Ectodermal cell (in vitro differentiated cells): ENCODE measurements at regions not wholly inside any gene's neighbourhood (a gene's known extent, or its start where the extent isn't known, plus 50 kb on each side); places are given as distances from the start of the nearest gene placed in this dataset.

Source experiments
- H3K27ac ChIP-seq: 2 replicates; pipeline ENCODE4 v1.7.0; 2013; ENCODE audit warnings: mild to moderate bottlenecking, low read depth, low read length; ENCODE audit not compliant: insufficient read depth, poor library complexity, severe bottlenecking
- H3K27me3 ChIP-seq: 2 replicates; pipeline ENCODE4 v1.7.0; 2013; ENCODE audit warnings: mild to moderate bottlenecking, low read length; ENCODE audit not compliant: insufficient read depth, control insufficient read depth, poor library complexity, severe bottlenecking
- H3K36me3 ChIP-seq: one replicate; pipeline ENCODE4 v1.7.0; 2013; ENCODE audit warnings: low read length; ENCODE audit not compliant: control insufficient read depth, insufficient read depth
- H3K4me1 ChIP-seq: one replicate; pipeline ENCODE4 v1.7.0; 2013; ENCODE audit warnings: low read length; ENCODE audit not compliant: control insufficient read depth, insufficient read depth
- H3K4me3 ChIP-seq: 2 replicates; pipeline ENCODE4 v1.7.0; 2013; ENCODE audit warnings: low read depth, low read length, control low read depth; ENCODE audit not compliant: insufficient read depth
- H3K9me3 ChIP-seq: 2 replicates; pipeline ENCODE4 v1.7.0; 2013; ENCODE audit warnings: mild to moderate bottlenecking, low read length, moderate library complexity; ENCODE audit not compliant: control insufficient read depth
- WGBS, 2 experiments: methylation state at CpG; one replicate each; pipeline ENCODE4 v1.1.7; 2013; ENCODE audit warnings: missing lambda C conversion rate in 2 of 2; 5-methylcytosine and 5-hydroxymethylcytosine counted together

DNA sequence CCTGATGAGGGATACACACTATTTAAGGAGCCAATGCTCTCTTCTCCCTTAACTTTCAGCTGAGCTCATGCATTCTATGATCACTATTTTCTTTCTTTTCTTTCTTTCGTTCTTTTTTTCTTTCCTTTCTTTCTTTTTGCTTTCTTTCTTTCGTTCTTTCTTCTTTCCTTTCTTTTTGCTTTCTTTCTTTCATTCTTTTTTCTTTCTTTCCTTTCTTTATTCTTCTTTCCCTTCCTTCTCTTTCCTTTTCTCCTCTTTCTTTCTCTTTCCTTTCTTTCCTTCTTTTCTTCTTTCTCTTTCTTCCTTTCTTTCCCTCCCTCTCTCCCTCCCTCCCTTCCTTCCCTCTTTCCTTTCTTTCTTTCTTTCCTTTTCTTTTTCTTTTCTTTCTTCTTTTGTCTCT, 761.2 kb downstream of the SEMA5A start:
- WGBS, 2 experiments: 83 to 86% methylated on average over 2 of the region's 2 CpGs

DNA sequence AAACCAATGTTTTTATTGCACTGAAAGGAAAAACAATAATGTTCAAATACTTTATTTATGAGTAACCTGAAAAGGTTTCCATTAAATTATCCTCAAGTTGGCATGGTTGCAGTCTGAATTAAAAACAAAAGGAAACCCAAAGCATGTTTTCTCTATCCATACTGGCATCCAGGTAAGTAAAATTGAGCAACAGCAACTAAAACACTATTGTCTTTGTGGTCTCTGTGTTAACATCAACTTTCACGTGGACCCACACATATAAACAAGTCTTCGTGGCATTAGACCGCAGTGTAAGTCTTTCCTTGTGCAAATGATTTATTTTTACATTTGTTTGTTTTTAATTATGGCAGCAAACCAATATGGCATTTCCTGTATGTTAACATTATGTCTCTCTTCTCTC, 757.6 kb downstream of the SEMA5A start:
- no peaks in the 10 kb centered on the region for H3K4me1 ChIP-seq
- no peaks in the 10 kb centered on the region for H3K36me3 ChIP-seq
- no peaks in the 10 kb centered on the region for H3K27me3 ChIP-seq
- H3K27ac ChIP-seq: no peak overlapping the region
- WGBS, 2 experiments: 92 to 96% methylated on average over 3 of the region's 3 CpGs
- H3K4me3 ChIP-seq: no peak overlapping the region
- H3K9me3 ChIP-seq: no peaks in the 10 kb centered on the region

More for the DNA sequence above, 761.2 kb downstream of the SEMA5A start:
- Histone ChIP-seq H3K4me3 (no peak overlapping the region), H3K27ac (no peak overlapping the region), H3K27me3 (no peaks in the 10 kb centered on the region), H3K4me1 (no peaks in the 10 kb centered on the region), H3K9me3 (no peaks in the 10 kb centered on the region), H3K36me3 (no peaks in the 10 kb centered on the region)

DNA sequence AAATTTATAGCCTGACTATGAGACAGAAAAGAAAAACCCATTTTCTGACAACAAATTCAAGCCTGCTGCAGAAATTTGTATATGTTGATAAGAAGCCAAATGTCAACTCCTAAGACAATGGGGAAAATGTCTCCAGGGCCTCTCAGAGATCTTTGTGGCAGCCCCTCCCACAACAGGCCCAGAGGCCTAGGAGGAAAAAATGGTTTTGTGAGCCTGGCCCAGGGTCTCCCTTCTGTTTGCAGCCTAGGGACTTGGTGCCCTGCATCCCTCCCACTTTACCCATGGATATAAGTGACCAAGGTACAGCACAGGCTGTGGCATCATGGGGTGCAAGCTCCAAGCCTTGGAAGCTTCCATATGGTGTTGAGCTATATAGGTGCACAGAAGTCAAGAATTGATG, 740.2 kb downstream of the SEMA5A start:
- H3K27me3 ChIP-seq: no peaks in the 10 kb centered on the region
- peaks cover 5% of the 10 kb centered on the region for H3K9me3 ChIP-seq
- no peak overlapping the region for H3K4me3 ChIP-seq
- H3K27ac ChIP-seq: no peak overlapping the region
- no peaks in the 10 kb centered on the region for H3K36me3 ChIP-seq
- H3K4me1 ChIP-seq: no peaks in the 10 kb centered on the region

GRCh38 chr5:8807636-8808035, 738.2 kb downstream of the SEMA5A start:
- peaks cover 3% of the 10 kb centered on the region for H3K9me3 ChIP-seq
- H3K4me1 ChIP-seq: no peaks in the 10 kb centered on the region
- H3K36me3 ChIP-seq: no peaks in the 10 kb centered on the region
- no peaks in the 10 kb centered on the region for H3K27me3 ChIP-seq
- no peak overlapping the region for H3K4me3 ChIP-seq
- whole genome bisulfite sequencing, 2 experiments: 61 to 64% methylated on average over 3 of the region's 3 CpGs
- H3K27ac ChIP-seq: no peak overlapping the region

GRCh38 chr5:8811581-8811980, 734.3 kb downstream of the SEMA5A start:
- H3K9me3 ChIP-seq: no peaks in the 10 kb centered on the region
- H3K36me3 ChIP-seq: no peaks in the 10 kb centered on the region
- WGBS, 2 experiments: 93% methylated on average over 3 of the region's 3 CpGs
- H3K4me3 ChIP-seq: no peak overlapping the region
- H3K27me3 ChIP-seq: no peaks in the 10 kb centered on the region
- no peak overlapping the region for H3K27ac ChIP-seq
- no peaks in the 10 kb centered on the region for H3K4me1 ChIP-seq

DNA sequence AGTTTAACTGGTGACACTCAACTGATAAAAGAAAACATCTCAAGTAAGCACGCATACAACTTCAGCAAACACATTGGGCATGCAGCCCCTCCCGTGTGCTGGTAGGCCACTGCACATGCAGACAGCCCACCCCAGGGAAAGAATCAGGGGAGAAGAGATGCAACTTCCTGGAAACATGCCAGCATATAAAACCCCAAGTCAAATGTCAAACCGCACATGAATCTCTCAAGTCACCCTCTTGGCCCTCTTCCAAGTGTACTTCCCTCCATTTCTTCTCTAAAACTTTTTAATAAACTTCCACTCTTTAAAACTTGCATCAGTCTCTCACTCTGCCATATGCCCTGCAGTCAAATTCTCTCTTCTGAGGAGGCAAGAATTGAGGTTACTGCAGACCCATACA, 732.7 kb downstream of the SEMA5A start:
- Histone ChIP-seq H3K9me3 (no peaks in the 10 kb centered on the region), H3K27ac (no peak overlapping the region), H3K4me3 (no peak overlapping the region), H3K4me1 (no peaks in the 10 kb centered on the region), H3K36me3 (no peaks in the 10 kb centered on the region), H3K27me3 (no peaks in the 10 kb centered on the region)
- 91 to 93% methylated on average over 3 of the region's 3 CpGs for WGBS, 2 experiments

- Histone ChIP-seq H3K27me3 (no peaks in the 10 kb centered on the region), H3K9me3 (no peaks in the 10 kb centered on the region), H3K27ac (no peak overlapping the region), H3K4me1 (no peaks in the 10 kb centered on the region), H3K4me3 (no peak overlapping the region), H3K36me3 (no peaks in the 10 kb centered on the region)
Observed at GRCh38 chr5:8814105-8814504, 731.8 kb downstream of the SEMA5A start.

GRCh38 chr5:8824371-8824770, 721.5 kb downstream of the SEMA5A start:
- H3K4me1 ChIP-seq: peaks cover 15% of the 10 kb centered on the region
- H3K9me3 ChIP-seq: no peaks in the 10 kb centered on the region
- H3K27me3 ChIP-seq: no peaks in the 10 kb centered on the region
- no peak overlapping the region for H3K4me3 ChIP-seq
- no peaks in the 10 kb centered on the region for H3K36me3 ChIP-seq
- H3K27ac ChIP-seq: no peak overlapping the region
- 90 to 100% methylated on average over 1 of the region's 1 CpG for WGBS, 2 experiments

DNA sequence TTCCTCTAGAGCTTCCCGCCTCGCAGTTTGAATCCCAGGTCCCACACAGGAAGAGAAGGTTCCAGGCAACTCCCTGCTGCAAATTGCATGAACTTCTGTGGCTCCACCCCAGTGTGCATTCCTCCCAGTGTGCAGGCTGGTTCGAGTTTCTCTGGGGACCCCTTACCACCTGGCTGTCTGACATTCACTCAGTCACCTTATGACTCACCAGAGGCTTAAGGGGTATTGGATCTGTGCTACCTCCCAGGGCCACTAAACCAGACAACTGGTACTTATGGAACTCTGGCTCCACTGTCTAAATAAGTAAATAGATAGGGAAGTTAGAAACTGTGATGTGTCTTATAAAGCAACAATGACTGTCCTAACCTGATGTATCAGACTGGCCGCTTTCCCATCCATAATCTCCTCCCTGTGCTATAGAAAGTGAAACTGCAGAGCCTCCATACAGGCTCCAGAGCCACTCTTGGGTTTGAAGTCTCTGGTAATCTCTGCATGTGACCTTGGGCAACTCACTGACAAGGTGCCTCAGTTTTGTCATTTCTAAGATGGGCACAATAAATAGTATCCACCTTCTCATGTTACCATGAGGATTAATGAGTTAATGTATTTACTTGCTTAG, 720.6 kb downstream of the SEMA5A start:
- Histone ChIP-seq H3K4me3 (no peak overlapping the region), H3K27ac (no peak overlapping the region)
- WGBS, 2 experiments: 83 to 90% methylated on average over 4 of the region's 4 CpGs

DNA sequence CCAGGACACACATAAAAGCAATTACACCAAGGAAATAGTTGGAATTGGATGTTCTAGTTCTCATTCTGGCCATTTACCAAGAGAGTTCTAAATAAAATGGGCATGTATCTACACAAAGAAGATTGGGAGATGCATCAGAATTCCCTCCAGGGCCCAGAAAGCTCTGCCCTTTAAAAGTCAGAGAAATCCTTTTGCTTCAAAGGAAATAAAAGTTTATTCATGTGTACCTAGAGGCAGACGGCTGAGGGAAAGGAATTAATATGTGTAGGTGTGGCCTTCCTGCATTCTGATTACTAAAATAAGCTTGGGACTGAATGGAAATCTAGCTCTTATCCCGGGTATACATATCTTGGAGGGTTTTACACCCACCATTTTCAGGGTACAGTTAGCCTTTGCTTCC, 719.4 kb downstream of the SEMA5A start:
- no peaks in the 10 kb centered on the region for H3K36me3 ChIP-seq
- no peaks in the 10 kb centered on the region for H3K9me3 ChIP-seq
- H3K27ac ChIP-seq: no peak overlapping the region
- H3K27me3 ChIP-seq: no peaks in the 10 kb centered on the region
- H3K4me3 ChIP-seq: no peak overlapping the region
- WGBS, 2 experiments: 88 to 91% methylated on average over 2 of the region's 2 CpGs
- H3K4me1 ChIP-seq: peaks cover 15% of the 10 kb centered on the region

More for the DNA sequence above, 720.6 kb downstream of the SEMA5A start:
- Histone ChIP-seq H3K9me3 (no peaks in the 10 kb centered on the region), H3K36me3 (no peaks in the 10 kb centered on the region), H3K4me1 (peaks cover 15% of the 10 kb centered on the region), H3K27me3 (no peaks in the 10 kb centered on the region)

DNA sequence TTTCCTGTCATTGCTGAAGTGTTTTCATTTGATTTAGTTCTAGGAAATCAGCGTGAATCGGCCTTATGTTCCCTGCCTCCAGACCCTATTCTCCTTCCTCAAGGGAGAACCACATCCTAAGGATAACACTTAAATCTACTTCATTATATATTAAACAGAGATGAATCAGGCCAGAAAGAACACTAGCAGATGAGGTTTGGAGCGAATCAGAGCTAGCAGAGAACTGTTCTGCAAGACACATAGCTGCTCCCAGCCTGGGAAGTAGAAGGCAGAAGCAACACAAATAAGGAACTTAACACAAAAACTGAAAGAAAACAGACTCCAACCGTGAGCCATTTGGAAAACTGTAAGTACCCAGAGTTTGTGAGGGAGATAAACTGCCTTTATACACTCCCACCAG, 718.2 kb downstream of the SEMA5A start:
- H3K36me3 ChIP-seq: no peaks in the 10 kb centered on the region
- H3K27me3 ChIP-seq: no peaks in the 10 kb centered on the region
- no peak overlapping the region for H3K27ac ChIP-seq
- H3K4me1 ChIP-seq: peaks cover 15% of the 10 kb centered on the region
- no peaks in the 10 kb centered on the region for H3K9me3 ChIP-seq
- WGBS, 2 experiments: 71 to 75% methylated on average over 4 of the region's 4 CpGs
- H3K4me3 ChIP-seq: no peak overlapping the region
